ENCODE measurements at regions not wholly inside any gene's neighbourhood (a gene's known extent, or its start where the extent isn't known, plus 50 kb on each side); places are given as distances from the start of the nearest gene placed in this dataset.

DNA sequence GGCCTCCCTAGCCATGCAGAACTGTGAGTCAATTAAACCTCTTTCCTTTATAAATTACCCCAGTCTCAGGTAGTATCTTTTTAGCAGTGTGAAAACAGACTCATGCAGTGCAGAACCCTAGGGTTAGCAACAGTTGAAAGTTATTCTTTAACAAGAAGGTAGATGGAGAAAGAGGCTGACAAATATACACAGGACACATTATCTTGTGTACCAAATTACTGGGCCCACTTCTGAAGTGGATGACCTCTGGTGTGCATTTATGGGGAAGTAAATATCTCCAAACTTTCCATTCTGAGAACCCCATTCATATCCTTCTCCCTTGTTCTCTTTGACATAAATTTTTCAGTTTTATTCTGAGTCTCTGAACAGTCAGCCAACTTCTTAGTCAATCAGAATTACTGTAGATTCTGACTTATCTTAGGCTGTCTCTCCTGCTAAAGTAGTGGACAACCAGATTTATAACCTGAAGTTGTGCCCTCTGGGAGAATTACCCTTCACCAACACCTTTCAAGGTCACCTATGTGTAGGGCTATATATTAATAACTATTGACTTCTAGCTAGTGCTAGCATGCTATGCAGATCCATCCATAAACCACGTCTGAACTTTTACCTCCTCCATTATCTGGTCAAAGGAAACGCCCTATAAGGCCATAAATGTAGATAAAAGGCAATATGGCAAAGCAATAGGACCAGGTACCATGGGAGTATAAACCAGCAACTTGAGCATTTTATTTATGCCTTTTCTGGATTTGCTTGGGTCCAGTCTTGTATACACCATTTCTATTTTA, 72.5 kb upstream of the TAB3 start:
- TF ChIP-seq, protein P1, sequence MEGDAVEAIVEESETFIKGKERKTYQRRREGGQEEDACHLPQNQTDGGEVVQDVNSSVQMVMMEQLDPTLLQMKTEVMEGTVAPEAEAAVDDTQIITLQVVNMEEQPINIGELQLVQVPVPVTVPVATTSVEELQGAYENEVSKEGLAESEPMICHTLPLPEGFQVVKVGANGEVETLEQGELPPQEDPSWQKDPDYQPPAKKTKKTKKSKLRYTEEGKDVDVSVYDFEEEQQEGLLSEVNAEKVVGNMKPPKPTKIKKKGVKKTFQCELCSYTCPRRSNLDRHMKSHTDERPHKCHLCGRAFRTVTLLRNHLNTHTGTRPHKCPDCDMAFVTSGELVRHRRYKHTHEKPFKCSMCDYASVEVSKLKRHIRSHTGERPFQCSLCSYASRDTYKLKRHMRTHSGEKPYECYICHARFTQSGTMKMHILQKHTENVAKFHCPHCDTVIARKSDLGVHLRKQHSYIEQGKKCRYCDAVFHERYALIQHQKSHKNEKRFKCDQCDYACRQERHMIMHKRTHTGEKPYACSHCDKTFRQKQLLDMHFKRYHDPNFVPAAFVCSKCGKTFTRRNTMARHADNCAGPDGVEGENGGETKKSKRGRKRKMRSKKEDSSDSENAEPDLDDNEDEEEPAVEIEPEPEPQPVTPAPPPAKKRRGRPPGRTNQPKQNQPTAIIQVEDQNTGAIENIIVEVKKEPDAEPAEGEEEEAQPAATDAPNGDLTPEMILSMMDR (IDR thresholded peaks at IDR 0.05) = no peak
- TF ChIP-seq POLR2A (IDR thresholded peaks at IDR 0.05) (no peak), EP300 (IDR thresholded peaks at IDR 0.05) (no peak)
- Histone ChIP-seq H3K27ac (no peak overlapping the region), H3K4me3 (no peak overlapping the region), H3K9me3 (no peaks in the 10 kb centered on the region), H3K27me3 (no peaks in the 10 kb centered on the region), H3K36me3 (no peaks in the 10 kb centered on the region), H3K4me1 (ENCODE audit: insufficient read depth) (no peaks in the 10 kb centered on the region)
- 45 to 64% (median 45%) methylated on average over 2 of the region's 2 CpGs for WGBS, 3 donors
- intact Hi-C loops (cut with DNase I) = no loop called here
- DNase-seq = no peak

DNA sequence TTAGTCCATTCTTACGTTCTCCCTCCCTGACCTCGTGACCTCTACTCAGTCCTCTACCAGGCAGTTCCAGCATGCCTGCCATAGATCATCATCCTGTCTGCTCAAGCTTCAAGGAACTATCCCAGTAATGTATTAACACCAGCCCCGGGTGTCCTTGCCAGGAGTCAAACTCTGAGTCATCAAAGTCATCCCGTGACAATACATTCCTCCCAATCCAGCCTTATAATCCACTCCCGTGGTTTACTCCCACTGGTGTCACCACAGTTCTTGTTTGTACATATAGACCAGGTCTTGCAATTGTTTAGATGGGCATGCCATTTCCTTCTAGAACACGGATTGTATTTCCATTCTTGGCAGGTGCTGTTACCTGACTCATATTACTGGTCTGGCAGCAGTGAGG, 68.7 kb upstream of the TAB3 start:
- intact Hi-C loops (cut with DNase I) = no loop called here
- 44 to 55% (median 52%) methylated on average over 6 of the region's 6 CpGs for WGBS, 3 donors
- Histone ChIP-seq H3K4me1 (ENCODE audit: insufficient read depth) (no peaks in the 10 kb centered on the region), H3K36me3 (no peaks in the 10 kb centered on the region), H3K9me3 (no peaks in the 10 kb centered on the region), H3K4me3 (no peak overlapping the region), H3K27ac (no peak overlapping the region), H3K27me3 (no peaks in the 10 kb centered on the region)
- DNase-seq = no peak
- TF ChIP-seq POLR2A (IDR thresholded peaks at IDR 0.05) (no peak), EP300 (IDR thresholded peaks at IDR 0.05) (no peak)
- TF ChIP-seq, protein P1 (IDR thresholded peaks at IDR 0.05) = no peak

DNA sequence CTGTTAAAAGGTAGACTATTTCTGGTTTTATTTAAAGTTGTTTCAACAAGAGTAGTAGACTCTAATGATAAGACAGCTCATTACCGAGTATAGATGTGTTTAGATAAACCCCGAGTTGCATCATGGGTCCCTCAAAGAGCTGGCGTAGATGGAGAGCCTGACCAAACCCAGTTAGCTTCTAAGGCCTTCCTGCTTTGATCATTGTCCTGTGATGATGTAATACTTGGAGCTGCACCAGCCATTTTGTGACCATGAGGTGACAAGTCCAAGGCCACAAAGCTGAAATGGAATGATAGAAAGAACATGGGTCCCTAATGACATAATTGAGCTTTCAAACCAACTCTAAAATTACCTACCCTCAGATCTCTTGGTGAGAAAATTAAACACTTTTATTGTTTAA, 66.6 kb upstream of the TAB3 start:
- DNase-seq = no peak
- no peaks in the 10 kb centered on the region for H3K27me3 ChIP-seq
- no peak overlapping the region for H3K27ac ChIP-seq
- intact Hi-C loops (cut with DNase I) = no loop called here
- TF ChIP-seq, protein P1 (IDR thresholded peaks at IDR 0.05) = no peak
- TF ChIP-seq EP300 (IDR thresholded peaks at IDR 0.05) (no peak), POLR2A (IDR thresholded peaks at IDR 0.05) (no peak)
- H3K4me1 ChIP-seq (ENCODE audit: insufficient read depth) = no peaks in the 10 kb centered on the region
- H3K4me3 ChIP-seq = no peak overlapping the region
- 69 to 76% (median 70%) methylated on average over 3 of the region's 3 CpGs for WGBS, 3 donors
- H3K36me3 ChIP-seq = no peaks in the 10 kb centered on the region
- no peaks in the 10 kb centered on the region for H3K9me3 ChIP-seq

DNA sequence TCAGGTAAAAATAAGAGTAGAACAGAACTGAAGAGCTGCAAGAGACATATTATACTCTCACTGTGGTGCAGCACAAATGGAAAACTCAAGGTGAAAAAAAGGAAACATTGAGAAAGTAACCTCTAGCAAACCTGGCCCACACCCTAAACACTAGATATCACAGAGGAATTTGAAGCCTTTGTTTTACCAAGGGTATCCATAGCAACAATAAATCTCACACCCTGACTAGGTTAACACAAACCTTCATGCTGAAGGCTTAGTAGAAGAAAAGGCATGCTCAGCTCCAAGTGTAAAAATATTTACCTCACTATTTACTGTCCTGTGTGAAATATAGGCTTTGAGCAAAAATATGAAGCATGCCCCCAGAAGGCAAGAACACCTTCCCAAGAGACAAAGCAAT, 61.9 kb upstream of the TAB3 start:
- intact Hi-C loops (cut with DNase I) = no loop called here
- Histone ChIP-seq H3K27ac (no peak overlapping the region), H3K27me3 (no peaks in the 10 kb centered on the region), H3K4me1 (ENCODE audit: insufficient read depth) (no peaks in the 10 kb centered on the region), H3K36me3 (no peaks in the 10 kb centered on the region), H3K4me3 (no peak overlapping the region), H3K9me3 (no peaks in the 10 kb centered on the region)
- DNase-seq = no peak
- TF ChIP-seq POLR2A (IDR thresholded peaks at IDR 0.05) (no peak), EP300 (IDR thresholded peaks at IDR 0.05) (no peak)
- TF ChIP-seq, protein P1 (IDR thresholded peaks at IDR 0.05) = no peak

All from ovary (tissue), 7 donors.